H9 (cell line): ENCODE measurements at regions not wholly inside any gene's neighbourhood (a gene's known extent, or its start where the extent isn't known, plus 50 kb on each side); places are given as distances from the start of the nearest gene placed in this dataset.

Source experiments
- DNase-seq: peaks from one replicate; pipeline ENCODE4 v3.0.0-alpha.2; 2017
- H2AFZ ChIP-seq: one replicate; pipeline ENCODE4 v1.6.1; 2013; ENCODE audit warnings: mild to moderate bottlenecking, low read length, control low read depth, moderate library complexity
- H2AK5ac ChIP-seq: 2 replicates; pipeline ENCODE4 v1.6.1; 2013; ENCODE audit warnings: low read length, control low read depth, mixed read lengths; ENCODE audit not compliant: insufficient read length
- H2BK120ac ChIP-seq: one replicate; pipeline ENCODE4 v1.6.1; 2013; ENCODE audit warnings: low read depth, mild to moderate bottlenecking, low read length, control low read depth, inconsistent platforms; ENCODE audit not compliant: poor library complexity, severe bottlenecking
- H2BK12ac ChIP-seq: 2 replicates; pipeline ENCODE4 v1.6.1; 2013; ENCODE audit warnings: low read length, control low read depth, mixed read lengths, low read depth; ENCODE audit not compliant: insufficient read length
- H2BK15ac ChIP-seq: 2 replicates; pipeline ENCODE4 v1.6.1; 2013; ENCODE audit warnings: low read depth, low read length, control low read depth
- H2BK20ac ChIP-seq: one replicate; pipeline ENCODE4 v1.6.1; 2013; ENCODE audit warnings: low read depth, mild to moderate bottlenecking, low read length, control low read depth, inconsistent platforms; ENCODE audit not compliant: poor library complexity, severe bottlenecking
- H2BK5ac ChIP-seq: 2 replicates; pipeline ENCODE4 v1.6.1; 2013; ENCODE audit warnings: low read length, control low read depth, mixed read lengths; ENCODE audit not compliant: insufficient read length
- H3K14ac ChIP-seq: 2 replicates; pipeline ENCODE4 v1.6.1; 2013; ENCODE audit warnings: low read length, control low read depth; ENCODE audit not compliant: insufficient read depth
- H3K18ac ChIP-seq: 2 replicates; pipeline ENCODE4 v1.6.1; 2013; ENCODE audit warnings: low read depth, mild to moderate bottlenecking, mixed read lengths, low read length, control low read depth; ENCODE audit not compliant: insufficient read length
- H3K23ac ChIP-seq: 2 replicates; pipeline ENCODE4 v1.6.1; 2013; ENCODE audit warnings: low read length, control low read depth, mixed read lengths, low read depth; ENCODE audit not compliant: insufficient read length
- H3K23me2 ChIP-seq: 2 replicates; pipeline ENCODE4 v1.6.1; 2013; ENCODE audit warnings: low read depth, mild to moderate bottlenecking, mixed read lengths, low read length, control low read depth; ENCODE audit not compliant: insufficient read length, poor library complexity, severe bottlenecking
- H3K27ac ChIP-seq: 2 replicates; pipeline ENCODE4 v1.5.1; 2013; ENCODE audit warnings: low read length, control low read depth, mixed read lengths, low read depth; ENCODE audit not compliant: insufficient read length
- H3K27me3 ChIP-seq: 2 replicates; pipeline ENCODE4 v1.6.1; 2013; ENCODE audit warnings: low read length, control low read depth, inconsistent platforms; ENCODE audit not compliant: insufficient read depth
- H3K4ac ChIP-seq: 2 replicates; pipeline ENCODE4 v1.6.1; 2013; ENCODE audit warnings: low read depth, mild to moderate bottlenecking, control low read depth, inconsistent platforms, low read length, moderate library complexity
- H3K4me1 ChIP-seq: 2 replicates; pipeline ENCODE4 v1.6.1; 2013; ENCODE audit warnings: low read length, control low read depth, inconsistent platforms; ENCODE audit not compliant: insufficient read depth
- H3K4me2 ChIP-seq: 2 replicates; pipeline ENCODE4 v1.6.1; 2013; ENCODE audit warnings: low read length, control low read depth, mixed read lengths; ENCODE audit not compliant: insufficient read length, insufficient read depth
- H3K56ac ChIP-seq: 2 replicates; pipeline ENCODE4 v1.6.1; 2013; ENCODE audit warnings: low read depth, mild to moderate bottlenecking, mixed read lengths, low read length, control low read depth; ENCODE audit not compliant: insufficient read length
- H3K79me1 ChIP-seq: 2 replicates; pipeline ENCODE4 v1.6.1; 2013; ENCODE audit warnings: low read depth, mild to moderate bottlenecking, moderate library complexity, low read length, control low read depth, inconsistent platforms; ENCODE audit not compliant: insufficient read depth, poor library complexity, severe bottlenecking
- H3K79me2 ChIP-seq: 2 replicates; pipeline ENCODE4 v1.6.1; 2013; ENCODE audit warnings: low read length, control low read depth, inconsistent platforms; ENCODE audit not compliant: insufficient read depth
- H3K9ac ChIP-seq: 2 replicates; pipeline ENCODE4 v1.6.1; 2013; ENCODE audit warnings: low read length, control low read depth, mixed read lengths; ENCODE audit not compliant: insufficient read length; ENCODE audit errors: extremely low read depth
- H3K9me3 ChIP-seq: one replicate; pipeline ENCODE4 v1.6.1; 2013; ENCODE audit warnings: low read depth, low read length, inconsistent platforms; ENCODE audit not compliant: control insufficient read depth
- H3T11ph ChIP-seq: one replicate; pipeline ENCODE4 v1.6.1; 2013; ENCODE audit warnings: mild to moderate bottlenecking, low read length, control low read depth, inconsistent platforms
- H4K20me1 ChIP-seq: one replicate; pipeline ENCODE4 v1.6.1; 2013; ENCODE audit not compliant: control insufficient read depth, insufficient read length, insufficient read depth
- H4K5ac ChIP-seq: 2 replicates; pipeline ENCODE4 v1.6.1; 2013; ENCODE audit warnings: low read depth, mild to moderate bottlenecking, mixed read lengths, low read length, control low read depth; ENCODE audit not compliant: insufficient read length
- H4K8ac ChIP-seq: replicated peaks from 2 replicates; pipeline ENCODE4 v1.6.1; 2013; ENCODE audit warnings: low read length, control low read depth, mixed read lengths, low read depth; ENCODE audit not compliant: insufficient read length
- H4K91ac ChIP-seq: 2 replicates; pipeline ENCODE4 v1.6.1; 2013; ENCODE audit warnings: low read depth, mild to moderate bottlenecking, moderate library complexity, mixed read lengths, low read length, control low read depth; ENCODE audit not compliant: insufficient read length
- H3K27ac Mint-ChIP-seq, 3 experiments: 2 replicates in 2 of 3; 3 replicates in 1 of 3; pipeline ENCODE4 v1.8.0; 2020 to 2021; ENCODE audit warnings: mixed read lengths in 3 of 3, mild to moderate bottlenecking in 1 of 3, moderate library complexity in 1 of 3
- H3K27me3 Mint-ChIP-seq: 2 replicates; pipeline ENCODE4 v1.8.0; 2021; ENCODE audit warnings: low read depth, mild to moderate bottlenecking, moderate library complexity, mixed read lengths
- H3K36me3 Mint-ChIP-seq, 3 experiments: 2 replicates in 2 of 3; 3 replicates in 1 of 3; pipeline ENCODE4 v1.8.0; 2020 to 2021; ENCODE audit warnings: low read depth in 3 of 3, mixed read lengths in 3 of 3; ENCODE audit not compliant: insufficient read depth in 1 of 3
- H3K4me1 Mint-ChIP-seq, 2 experiments: 2 replicates each; pipeline ENCODE4 v1.8.0; 2020; ENCODE audit warnings: mixed read lengths in 2 of 2
- H3K4me3 Mint-ChIP-seq, 2 experiments: 2 replicates in 1 of 2; 3 replicates in 1 of 2; pipeline ENCODE4 v1.8.0; 2020 to 2021; ENCODE audit warnings: mild to moderate bottlenecking in 2 of 2, mixed read lengths in 2 of 2, moderate library complexity in 1 of 2
- H3K9me3 Mint-ChIP-seq, 2 experiments: 2 replicates in 1 of 2; 3 replicates in 1 of 2; pipeline ENCODE4 v1.8.0; 2020; ENCODE audit warnings: mild to moderate bottlenecking in 2 of 2, mixed read lengths in 2 of 2, moderate library complexity in 1 of 2
- WGBS: extraction: QIAGEN DNeasy Blood & Tissue Kit; methylation state at CpG from one replicate; pipeline ENCODE4 v1.1.7; 2013; ENCODE audit warnings: missing lambda C conversion rate, low lambda C conversion rate, mixed read lengths; ENCODE audit not compliant: insufficient read length; ENCODE audit errors: extremely low coverage; 5-methylcytosine and 5-hydroxymethylcytosine counted together
- TF ChIP-seq, protein P1 (sequence below): fragments of 200-600 bp; sonication (generic); conservative IDR thresholded peaks from 3 replicates; pipeline ENCODE4 v1.8.0; 2021; ENCODE audit warnings: antibody characterized with exemption, mild to moderate bottlenecking

DNA sequence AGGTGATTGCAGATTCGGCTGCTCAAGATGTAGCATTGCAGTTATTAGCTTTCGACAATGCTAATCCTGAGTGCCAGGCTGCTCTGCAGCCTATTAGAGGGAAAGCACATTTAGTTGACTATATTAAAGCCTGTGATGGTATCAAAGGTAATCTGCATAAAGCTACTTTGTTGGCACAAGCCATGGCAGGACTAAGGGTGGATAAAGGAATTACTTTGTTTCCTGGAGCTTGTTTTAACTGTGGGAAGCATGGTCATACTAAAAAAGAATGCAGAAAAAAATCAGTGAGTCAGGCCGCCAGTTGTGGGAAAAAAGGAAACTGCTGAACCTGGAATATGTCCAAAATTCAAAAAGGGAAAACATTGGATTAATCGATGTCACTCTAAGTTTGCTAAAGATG is 154.9 kb upstream of the TECRL start:
- H3K4me2 ChIP-seq = no peak overlapping the region

More for the DNA sequence above, 154.9 kb upstream of the TECRL start:
- H3K23ac ChIP-seq = no peak overlapping the region
- no CpG with 5 or more reads among the region's 4 CpGs for WGBS
- no peak overlapping the region for H2BK12ac ChIP-seq
- TF ChIP-seq, protein P1, sequence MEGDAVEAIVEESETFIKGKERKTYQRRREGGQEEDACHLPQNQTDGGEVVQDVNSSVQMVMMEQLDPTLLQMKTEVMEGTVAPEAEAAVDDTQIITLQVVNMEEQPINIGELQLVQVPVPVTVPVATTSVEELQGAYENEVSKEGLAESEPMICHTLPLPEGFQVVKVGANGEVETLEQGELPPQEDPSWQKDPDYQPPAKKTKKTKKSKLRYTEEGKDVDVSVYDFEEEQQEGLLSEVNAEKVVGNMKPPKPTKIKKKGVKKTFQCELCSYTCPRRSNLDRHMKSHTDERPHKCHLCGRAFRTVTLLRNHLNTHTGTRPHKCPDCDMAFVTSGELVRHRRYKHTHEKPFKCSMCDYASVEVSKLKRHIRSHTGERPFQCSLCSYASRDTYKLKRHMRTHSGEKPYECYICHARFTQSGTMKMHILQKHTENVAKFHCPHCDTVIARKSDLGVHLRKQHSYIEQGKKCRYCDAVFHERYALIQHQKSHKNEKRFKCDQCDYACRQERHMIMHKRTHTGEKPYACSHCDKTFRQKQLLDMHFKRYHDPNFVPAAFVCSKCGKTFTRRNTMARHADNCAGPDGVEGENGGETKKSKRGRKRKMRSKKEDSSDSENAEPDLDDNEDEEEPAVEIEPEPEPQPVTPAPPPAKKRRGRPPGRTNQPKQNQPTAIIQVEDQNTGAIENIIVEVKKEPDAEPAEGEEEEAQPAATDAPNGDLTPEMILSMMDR = no peak
- no peak overlapping the region for H2BK15ac ChIP-seq
- no peak overlapping the region for H2AFZ ChIP-seq
- no peaks in the 10 kb centered on the region for H3K27me3 ChIP-seq
- H3K56ac ChIP-seq = no peak overlapping the region
- no peak overlapping the region for H3K18ac ChIP-seq
- no peak for DNase-seq
- no peaks in the 10 kb centered on the region for H3K4me1 ChIP-seq
- no peak overlapping the region for H3K14ac ChIP-seq
- H2AK5ac ChIP-seq = no peak overlapping the region
- peaks cover 0 to 2% of the 10 kb centered on the region in 2 experiments; a peak in 2 of 4 replicates for H3K4me1 Mint-ChIP-seq
- H3K9me3 ChIP-seq = no peaks in the 10 kb centered on the region
- no peaks in the 10 kb centered on the region for H3K27me3 Mint-ChIP-seq
- no peaks in the 10 kb centered on the region for H3K79me1 ChIP-seq
- H3K23me2 ChIP-seq = no peaks in the 10 kb centered on the region
- no peak overlapping the region for H3K4me3 Mint-ChIP-seq
- H2BK120ac ChIP-seq = no peak overlapping the region
- peaks cover 0 to 3% of the 10 kb centered on the region in 2 experiments; a peak in 3 of 5 replicates for H3K9me3 Mint-ChIP-seq
- H2BK5ac ChIP-seq = no peak overlapping the region
- H4K91ac ChIP-seq = no peak overlapping the region
- no peak overlapping the region; a peak in 1 of 7 replicates for H3K27ac Mint-ChIP-seq
- H3K9ac ChIP-seq = no peak overlapping the region
- no peak overlapping the region for H4K8ac ChIP-seq
- H3K79me2 ChIP-seq = no peaks in the 10 kb centered on the region
- H3K27ac ChIP-seq = no peak overlapping the region
- no peak overlapping the region for H2BK20ac ChIP-seq
- H3K4ac ChIP-seq = no peak overlapping the region
- H3K36me3 Mint-ChIP-seq = peaks cover 0 to 4% (median 0%) of the 10 kb centered on the region in 3 experiments; a peak in 2 of 7 replicates
- H3T11ph ChIP-seq = no peak overlapping the region
- no peaks in the 10 kb centered on the region for H4K20me1 ChIP-seq
- H4K5ac ChIP-seq = no peak overlapping the region
